A673 (cell line): ENCODE measurements at regions not wholly inside any gene's neighbourhood (a gene's known extent, or its start where the extent isn't known, plus 50 kb on each side); places are given as distances from the start of the nearest gene placed in this dataset.

Experiments
- BruUV-seq: library from RNA; stranded (reverse); fragments of 400-500 nt; replicated peaks from 2 replicates; lab custom pipeline; 2021; lab: Mats Ljungman, UMichigan
- CTCF ChIA-PET: fragments of 300-600 bp; sonication (Branson Sonifier 250); formaldehyde crosslinking; loops from one replicate; lab custom pipeline; 2022; ENCODE audit warnings: antibody characterized with exemption; lab: Charles Lee
- POLR2A ChIA-PET: fragments of 300-600 bp; sonication (Branson Sonifier 250); formaldehyde crosslinking; loops from one replicate; lab custom pipeline; 2022; ENCODE audit warnings: antibody characterized with exemption; ENCODE audit not compliant: low non-redundant PET; lab: Charles Lee
- DNase-seq: peaks from one replicate; pipeline ENCODE4 v3.0.0-alpha.2; 2015; ENCODE audit warnings: low spot score
- H3K27ac ChIP-seq: fragments of 200-600 bp; sonication (generic); 2 replicates; pipeline ENCODE4 v1.5.1; 2016; ENCODE audit warnings: mixed run types, low read depth, mild to moderate bottlenecking, mixed read lengths, antibody characterized with exemption, low read length; ENCODE audit not compliant: poor library complexity, severe bottlenecking
- H3K27me3 ChIP-seq: fragments of 200-600 bp; sonication (generic); replicated peaks from 2 replicates; pipeline ENCODE4 v1.6.1; 2017; ENCODE audit warnings: mixed run types, low read depth, mild to moderate bottlenecking, mixed read lengths, antibody characterized with exemption, low read length; ENCODE audit not compliant: insufficient read depth, poor library complexity
- H3K36me3 ChIP-seq: fragments of 200-600 bp; sonication (generic); 2 replicates; pipeline ENCODE4 v1.6.1; 2016; ENCODE audit warnings: mixed run types, mild to moderate bottlenecking, mixed read lengths, antibody characterized with exemption, low read length; ENCODE audit not compliant: insufficient read depth, poor library complexity, severe bottlenecking
- H3K4me1 ChIP-seq: fragments of 200-600 bp; sonication (generic); 2 replicates; pipeline ENCODE4 v1.6.1; 2017; ENCODE audit warnings: mixed run types, mild to moderate bottlenecking, mixed read lengths, antibody characterized with exemption, low read length; ENCODE audit not compliant: insufficient read depth, poor library complexity, severe bottlenecking
- H3K4me3 ChIP-seq: fragments of 200-600 bp; sonication (generic); 2 replicates; pipeline ENCODE4 v1.5.1; 2016; ENCODE audit warnings: low read depth, mixed run types, mild to moderate bottlenecking, mixed read lengths, low read length; ENCODE audit not compliant: poor library complexity, severe bottlenecking
- H3K9me3 ChIP-seq: fragments of 200-600 bp; sonication (generic); 2 replicates; pipeline ENCODE4 v1.6.1; 2016; ENCODE audit warnings: mixed run types, low read depth, mild to moderate bottlenecking, mixed read lengths, antibody characterized with exemption, low read length; ENCODE audit not compliant: poor library complexity, severe bottlenecking
- CTCF ChIP-seq: fragments of 300-800, 200-600 bp; sonication (generic); conservative IDR thresholded peaks from 2 replicates; pipeline ENCODE4 v1.5.1; 2017; ENCODE audit warnings: low read depth, mild to moderate bottlenecking, antibody characterized with exemption, low read length, moderate library complexity, mixed read lengths
- EZH2 ChIP-seq: fragments of 200-600 bp; sonication (generic); IDR thresholded peaks from 2 replicates; pipeline ENCODE4 v1.6.1; 2017; ENCODE audit warnings: borderline replicate concordance, low read depth, mild to moderate bottlenecking, mixed read lengths, antibody characterized with exemption, low read length; ENCODE audit not compliant: poor library complexity, severe bottlenecking
- intact Hi-C: fragments of 100-400 bp; cut with micrococcal nuclease; formaldehyde crosslinking; loops from one replicate; pipeline ENCODE4 v1.10.0; 2022; ENCODE audit not compliant: unreplicated experiment

GRCh38 chr3:25339225-25339624, 88.8 kb upstream of the RARB start:
- H3K27me3 ChIP-seq: peaks cover 13% of the 10 kb centered on the region
- no peak for DNase-seq
- intact Hi-C loops: no loop called here
- H3K4me1 ChIP-seq: no peaks in the 10 kb centered on the region
- no peaks in the 10 kb centered on the region for H3K9me3 ChIP-seq
- BruUV-seq: no TSS peak
- H3K4me3 ChIP-seq: no peak overlapping the region
- POLR2A ChIA-PET: no interaction called here
- H3K36me3 ChIP-seq: no peaks in the 10 kb centered on the region
- TF ChIP-seq EZH2: no peak
- TF ChIP-seq CTCF: no peak
- H3K27ac ChIP-seq: no peak overlapping the region
- CTCF ChIA-PET: no interaction called here

- peaks cover 13% of the 10 kb centered on the region for H3K27me3 ChIP-seq
- no peak for DNase-seq
- H3K4me3 ChIP-seq: no peak overlapping the region
- H3K9me3 ChIP-seq: no peaks in the 10 kb centered on the region
- no peaks in the 10 kb centered on the region for H3K36me3 ChIP-seq
- H3K27ac ChIP-seq: no peak overlapping the region
- no TSS peak for BruUV-seq
- H3K4me1 ChIP-seq: no peaks in the 10 kb centered on the region
- intact Hi-C loops: no loop called here
- TF ChIP-seq CTCF (no peak), EZH2 (no peak)
- POLR2A ChIA-PET: no interaction called here
- CTCF ChIA-PET: no interaction called here
Measured at GRCh38 chr3:25344670-25345069, 83.4 kb upstream of the RARB start.

GRCh38 chr3:25349095-25349494, 79.0 kb upstream of the RARB start:
- Histone ChIP-seq H3K36me3 (no peaks in the 10 kb centered on the region), H3K27me3 (peaks cover under 1% of the 10 kb centered on the region), H3K4me3 (no peak overlapping the region), H3K4me1 (no peaks in the 10 kb centered on the region), H3K9me3 (no peaks in the 10 kb centered on the region), H3K27ac (no peak overlapping the region)
- BruUV-seq: no TSS peak
- no peak for TF ChIP-seq CTCF
- TF ChIP-seq EZH2: no peak
- CTCF ChIA-PET: no interaction called here
- no peak for DNase-seq
- intact Hi-C loops: no loop called here
- POLR2A ChIA-PET: no interaction called here
